ENCODE measurements at regions not wholly inside any gene's neighbourhood (a gene's known extent, or its start where the extent isn't known, plus 50 kb on each side); places are given as distances from the start of the nearest gene placed in this dataset.
"Not testable (repeated sequence)": the region's sequence is repeated elsewhere in the genome, so short reads cannot be mapped to it uniquely, and the experiment has no call there.

DNA sequence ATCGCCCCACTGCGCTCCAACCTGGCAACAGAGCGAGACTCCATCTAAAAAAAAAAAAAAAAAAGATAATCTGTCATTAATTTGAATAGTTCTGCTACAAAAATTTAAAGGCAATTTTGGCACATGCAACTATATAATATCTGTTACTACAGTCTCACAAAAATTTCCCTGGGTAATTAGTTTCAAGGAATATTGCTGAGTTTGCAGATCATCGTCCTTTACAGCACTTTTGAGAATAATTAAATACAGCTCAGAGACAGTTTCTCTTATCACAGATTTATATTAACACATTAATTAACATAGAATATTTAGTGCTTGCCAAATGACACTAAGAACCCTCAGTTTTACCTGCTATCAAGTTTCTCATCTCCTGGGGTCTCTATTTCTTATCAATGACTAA lies 540.4 kb upstream of the ZNF804A start:
- intact Hi-C loops (cut with DNase I), result no loop called here
- H3K27me3 ChIP-seq, result no peaks in the 10 kb centered on the region
- H3K4me3 ChIP-seq, result no peak overlapping the region
- DNase-seq (ENCODE audit: extremely low spot score), result no peak
- 93% methylated on average over 4 of the region's 4 CpGs for WGBS
- no peaks in the 10 kb centered on the region for H3K4me1 ChIP-seq
- no peaks in the 10 kb centered on the region for H3K9me3 ChIP-seq
- TF ChIP-seq, protein P1, sequence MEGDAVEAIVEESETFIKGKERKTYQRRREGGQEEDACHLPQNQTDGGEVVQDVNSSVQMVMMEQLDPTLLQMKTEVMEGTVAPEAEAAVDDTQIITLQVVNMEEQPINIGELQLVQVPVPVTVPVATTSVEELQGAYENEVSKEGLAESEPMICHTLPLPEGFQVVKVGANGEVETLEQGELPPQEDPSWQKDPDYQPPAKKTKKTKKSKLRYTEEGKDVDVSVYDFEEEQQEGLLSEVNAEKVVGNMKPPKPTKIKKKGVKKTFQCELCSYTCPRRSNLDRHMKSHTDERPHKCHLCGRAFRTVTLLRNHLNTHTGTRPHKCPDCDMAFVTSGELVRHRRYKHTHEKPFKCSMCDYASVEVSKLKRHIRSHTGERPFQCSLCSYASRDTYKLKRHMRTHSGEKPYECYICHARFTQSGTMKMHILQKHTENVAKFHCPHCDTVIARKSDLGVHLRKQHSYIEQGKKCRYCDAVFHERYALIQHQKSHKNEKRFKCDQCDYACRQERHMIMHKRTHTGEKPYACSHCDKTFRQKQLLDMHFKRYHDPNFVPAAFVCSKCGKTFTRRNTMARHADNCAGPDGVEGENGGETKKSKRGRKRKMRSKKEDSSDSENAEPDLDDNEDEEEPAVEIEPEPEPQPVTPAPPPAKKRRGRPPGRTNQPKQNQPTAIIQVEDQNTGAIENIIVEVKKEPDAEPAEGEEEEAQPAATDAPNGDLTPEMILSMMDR (IDR thresholded peaks at IDR 0.05), result no peak
- TF ChIP-seq POLR2AphosphoS5 (IDR thresholded peaks at IDR 0.05), result no peak
- TF ChIP-seq POLR2A (IDR thresholded peaks at IDR 0.05; ENCODE audit: low read depth), result no peak
- no peak for TF ChIP-seq EP300 (IDR thresholded peaks at IDR 0.05)
- H3K36me3 ChIP-seq, result no peaks in the 10 kb centered on the region
- H3K27ac ChIP-seq (replicated peaks in 1 of 4), result no peak overlapping the region

DNA sequence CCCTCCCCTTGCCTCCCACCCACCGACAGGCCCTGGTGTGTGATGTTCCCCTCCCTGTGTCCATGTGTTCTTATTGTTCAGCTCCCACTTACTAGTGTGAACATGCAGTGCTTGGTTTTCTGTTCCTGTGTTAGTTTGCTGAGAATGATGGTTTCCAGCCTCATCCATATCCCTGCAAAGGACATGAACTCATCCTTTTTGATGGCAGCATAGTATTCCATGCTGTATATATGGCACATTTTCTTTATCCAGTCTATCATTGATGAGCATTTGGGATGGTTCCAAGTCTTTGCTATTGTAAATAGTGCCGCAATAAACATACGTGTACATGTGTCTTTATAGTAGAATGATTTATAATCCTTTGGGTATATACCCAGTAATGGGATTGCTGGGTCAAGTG lies 538.1 kb upstream of the ZNF804A start:
- H3K27ac ChIP-seq (replicated peaks in 1 of 4); H3K4me3 ChIP-seq; intact Hi-C loops (cut with DNase I); H3K36me3 ChIP-seq; H3K9me3 ChIP-seq; DNase-seq (ENCODE audit: extremely low spot score); H3K4me1 ChIP-seq; H3K27me3 ChIP-seq: not testable (repeated sequence)
- 98% methylated on average over 3 of the region's 3 CpGs for WGBS

DNA sequence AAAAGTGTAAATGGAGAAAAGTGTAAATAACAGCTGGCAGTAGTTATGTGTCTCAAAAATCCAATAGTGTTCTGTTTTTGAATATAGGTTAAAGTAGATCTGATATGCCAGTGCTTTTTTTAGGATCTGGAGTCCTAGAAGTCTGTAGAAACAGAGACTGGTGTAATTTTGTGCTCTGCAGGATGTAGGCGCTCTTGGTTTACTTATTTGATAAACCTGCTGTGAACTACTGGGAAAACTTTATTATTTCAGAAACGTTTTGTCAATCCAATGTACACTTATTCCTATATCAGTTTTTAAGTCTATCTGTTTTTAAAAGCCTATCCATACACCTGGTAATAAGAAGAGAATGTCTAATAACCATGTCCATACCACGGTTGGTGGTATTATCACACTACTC lies 530.8 kb upstream of the ZNF804A start:
- no peak for TF ChIP-seq POLR2AphosphoS5 (IDR thresholded peaks at IDR 0.05)
- no peaks in the 10 kb centered on the region for H3K9me3 ChIP-seq
- H3K4me1 ChIP-seq, result no peaks in the 10 kb centered on the region
- no peak overlapping the region for H3K27ac ChIP-seq (replicated peaks in 1 of 4)
- H3K27me3 ChIP-seq, result no peaks in the 10 kb centered on the region
- WGBS, result 66% methylated on average over 3 of the region's 3 CpGs
- DNase-seq (ENCODE audit: extremely low spot score), result no peak
- H3K36me3 ChIP-seq, result no peaks in the 10 kb centered on the region
- intact Hi-C loops (cut with DNase I), result no loop called here
- H3K4me3 ChIP-seq, result no peak overlapping the region

DNA sequence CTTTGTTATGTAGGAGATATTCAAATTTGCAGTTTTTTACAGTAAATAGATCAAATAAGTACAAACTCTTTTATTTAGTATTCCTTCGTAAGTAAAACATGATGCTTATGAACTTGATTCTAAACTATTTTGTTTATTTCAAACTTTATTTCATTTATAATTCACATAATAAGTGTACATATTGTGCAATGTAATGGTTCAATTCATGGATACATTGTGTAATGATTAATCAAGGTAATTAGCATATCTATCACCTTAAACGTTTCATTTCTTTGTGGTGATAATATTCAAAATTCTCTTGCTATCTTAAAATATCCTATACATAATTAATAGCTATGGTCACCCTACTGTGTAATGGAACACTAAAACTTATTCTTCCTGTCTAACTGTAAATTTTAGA lies 525.9 kb upstream of the ZNF804A start:
- DNase-seq (ENCODE audit: extremely low spot score), result no peak
- Histone ChIP-seq H3K36me3 (no peaks in the 10 kb centered on the region), H3K27me3 (no peaks in the 10 kb centered on the region), H3K27ac (replicated peaks in 1 of 4) (no peak overlapping the region), H3K4me1 (no peaks in the 10 kb centered on the region), H3K9me3 (no peaks in the 10 kb centered on the region), H3K4me3 (no peak overlapping the region)
- intact Hi-C loops (cut with DNase I), result no loop called here
- WGBS, result 81% methylated on average over 2 of the region's 2 CpGs
- TF ChIP-seq, protein P1 (IDR thresholded peaks at IDR 0.05), result no peak
- no peak for TF ChIP-seq POLR2A (IDR thresholded peaks at IDR 0.05; ENCODE audit: low read depth)
- TF ChIP-seq POLR2AphosphoS5 (IDR thresholded peaks at IDR 0.05), result no peak
- no peak for TF ChIP-seq EP300 (IDR thresholded peaks at IDR 0.05)

DNA sequence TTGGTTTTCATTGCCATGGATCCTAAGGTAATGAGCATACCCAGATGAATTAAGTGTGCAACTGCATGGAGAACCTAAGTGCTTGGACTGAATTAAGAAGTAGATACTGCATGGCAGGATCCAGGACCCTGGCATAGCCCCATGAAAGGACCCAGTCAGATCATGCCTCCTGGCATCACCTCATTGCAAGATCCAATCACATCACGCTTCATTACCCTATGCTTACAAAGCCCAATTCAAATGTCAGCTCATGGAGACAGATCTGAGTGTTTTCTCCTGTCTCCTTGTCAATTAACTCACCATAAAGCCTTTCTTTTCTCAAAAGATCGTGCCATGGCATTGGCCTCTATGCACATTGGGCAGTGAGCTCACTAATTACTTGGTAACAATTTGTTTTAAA lies 519.8 kb upstream of the ZNF804A start:
- TF ChIP-seq POLR2AphosphoS5 (IDR thresholded peaks at IDR 0.05), result no peak
- TF ChIP-seq, protein P1 (IDR thresholded peaks at IDR 0.05), result no peak
- no peak for TF ChIP-seq POLR2A (IDR thresholded peaks at IDR 0.05; ENCODE audit: low read depth)
- no peak for TF ChIP-seq EP300 (IDR thresholded peaks at IDR 0.05)
- Histone ChIP-seq H3K4me3 (no peak overlapping the region), H3K4me1 (no peaks in the 10 kb centered on the region), H3K27ac (replicated peaks in 1 of 4) (no peak overlapping the region), H3K36me3 (no peaks in the 10 kb centered on the region), H3K27me3 (no peaks in the 10 kb centered on the region), H3K9me3 (no peaks in the 10 kb centered on the region)
- no peak for DNase-seq (ENCODE audit: extremely low spot score)
- 81% methylated on average over 2 of the region's 2 CpGs for WGBS
- intact Hi-C loops (cut with DNase I), result no loop called here

DNA sequence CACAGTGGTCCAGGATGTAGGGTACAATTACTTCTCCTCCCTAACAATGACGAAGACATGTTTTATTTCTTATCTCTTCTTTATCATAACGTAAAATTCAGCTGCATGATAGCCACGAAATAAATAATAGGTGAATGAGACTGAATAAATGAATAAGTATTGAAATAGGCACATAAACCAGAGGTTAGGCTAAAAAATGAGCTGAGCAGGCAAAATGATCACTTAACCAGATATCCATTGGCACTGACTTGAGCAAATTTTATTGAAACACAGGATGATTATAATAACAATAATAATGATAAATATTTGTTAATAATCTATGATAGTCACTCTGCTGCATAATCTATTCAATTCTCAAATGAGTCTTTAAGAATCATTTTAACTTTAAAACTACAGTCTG lies 506.9 kb upstream of the ZNF804A start:
- TF ChIP-seq, protein P1 (IDR thresholded peaks at IDR 0.05), result no peak
- TF ChIP-seq EP300 (IDR thresholded peaks at IDR 0.05) (no peak), POLR2AphosphoS5 (IDR thresholded peaks at IDR 0.05) (no peak), POLR2A (IDR thresholded peaks at IDR 0.05; ENCODE audit: low read depth) (no peak)
- H3K4me1 ChIP-seq, result no peaks in the 10 kb centered on the region
- peaks cover 0 to 3% (median 0%) of the 10 kb centered on the region in 4 donors for H3K9me3 ChIP-seq
- DNase-seq (ENCODE audit: extremely low spot score), result no peak
- intact Hi-C loops (cut with DNase I), result no loop called here
- H3K27me3 ChIP-seq, result no peaks in the 10 kb centered on the region
- WGBS, result 78% methylated on average over 3 of the region's 3 CpGs
- no peaks in the 10 kb centered on the region for H3K36me3 ChIP-seq
- no peak overlapping the region for H3K4me3 ChIP-seq
- no peak overlapping the region for H3K27ac ChIP-seq (replicated peaks in 1 of 4)

Data from esophagus muscularis mucosa (tissue), 4 donors.